ENCODE measurements at regions not wholly inside any gene's neighbourhood (a gene's known extent, or its start where the extent isn't known, plus 50 kb on each side); places are given as distances from the start of the nearest gene placed in this dataset.

GRCh38 chr5:2271316-2271715, 388.6 kb upstream of the IRX4 start:
- DNase-seq, result no peak
- Mint-ChIP-seq H3K4me3 (no peak overlapping the region), H3K27ac (no peak overlapping the region), H3K36me3 (ENCODE audit: low read depth) (no peaks in the 10 kb centered on the region), H3K27me3 (no peaks in the 10 kb centered on the region), H3K9me3 (no peaks in the 10 kb centered on the region), H3K4me1 (no peaks in the 10 kb centered on the region)
- ChIA-PET POLR2A (no interaction called here), CTCF (no interaction called here)

GRCh38 chr5:2270467-2270866, 387.7 kb upstream of the IRX4 start:
- DNase-seq, result no peak
- no peak overlapping the region for H3K27ac Mint-ChIP-seq
- ChIA-PET POLR2A (no interaction called here), CTCF (no interaction called here)
- no peaks in the 10 kb centered on the region for H3K4me1 Mint-ChIP-seq
- H3K4me3 Mint-ChIP-seq, result no peak overlapping the region
- no peaks in the 10 kb centered on the region for H3K27me3 Mint-ChIP-seq
- no peaks in the 10 kb centered on the region for H3K36me3 Mint-ChIP-seq (ENCODE audit: low read depth)
- H3K9me3 Mint-ChIP-seq, result no peaks in the 10 kb centered on the region

GRCh38 chr5:2269656-2270055, 386.9 kb upstream of the IRX4 start:
- CTCF ChIA-PET, result no interaction called here
- no peak overlapping the region for H3K27ac Mint-ChIP-seq
- no peaks in the 10 kb centered on the region for H3K4me1 Mint-ChIP-seq
- POLR2A ChIA-PET, result no interaction called here
- H3K4me3 Mint-ChIP-seq, result no peak overlapping the region
- DNase-seq, result no peak
- no peaks in the 10 kb centered on the region for H3K36me3 Mint-ChIP-seq (ENCODE audit: low read depth)
- H3K27me3 Mint-ChIP-seq, result no peaks in the 10 kb centered on the region
- no peaks in the 10 kb centered on the region for H3K9me3 Mint-ChIP-seq

- Mint-ChIP-seq H3K4me1 (no peaks in the 10 kb centered on the region), H3K9me3 (no peaks in the 10 kb centered on the region), H3K36me3 (ENCODE audit: low read depth) (no peaks in the 10 kb centered on the region), H3K4me3 (no peak overlapping the region), H3K27me3 (no peaks in the 10 kb centered on the region), H3K27ac (no peak overlapping the region)
- ChIA-PET CTCF (no interaction called here), POLR2A (no interaction called here)
- no peak for DNase-seq
Measured at GRCh38 chr5:2267991-2268390, 385.3 kb upstream of the IRX4 start.

GRCh38 chr5:2266641-2267240, 384.0 kb upstream of the IRX4 start:
- no peaks in the 10 kb centered on the region for H3K36me3 Mint-ChIP-seq (ENCODE audit: low read depth)
- H3K9me3 Mint-ChIP-seq, result no peaks in the 10 kb centered on the region
- no peaks in the 10 kb centered on the region for H3K4me1 Mint-ChIP-seq
- POLR2A ChIA-PET, result no interaction called here
- CTCF ChIA-PET, result no interaction called here
- H3K4me3 Mint-ChIP-seq, result no peak overlapping the region
- DNase-seq, result no peak
- no peaks in the 10 kb centered on the region for H3K27me3 Mint-ChIP-seq
- H3K27ac Mint-ChIP-seq, result no peak overlapping the region

GRCh38 chr5:2265341-2265740, 382.6 kb upstream of the IRX4 start:
- H3K4me1 Mint-ChIP-seq, result no peaks in the 10 kb centered on the region
- CTCF ChIA-PET, result no interaction called here
- no peaks in the 10 kb centered on the region for H3K27me3 Mint-ChIP-seq
- POLR2A ChIA-PET, result no interaction called here
- no peak overlapping the region for H3K4me3 Mint-ChIP-seq
- H3K9me3 Mint-ChIP-seq, result no peaks in the 10 kb centered on the region
- no peaks in the 10 kb centered on the region for H3K36me3 Mint-ChIP-seq (ENCODE audit: low read depth)
- H3K27ac Mint-ChIP-seq, result no peak overlapping the region
- DNase-seq, result no peak

GRCh38 chr5:2263763-2264162, 381.0 kb upstream of the IRX4 start:
- CTCF ChIA-PET, result no interaction called here
- H3K4me1 Mint-ChIP-seq, result no peaks in the 10 kb centered on the region

GRCh38 chr5:2262620-2263019, 379.9 kb upstream of the IRX4 start:
- ChIA-PET POLR2A (no interaction called here), CTCF (no interaction called here)
- no peaks in the 10 kb centered on the region for H3K36me3 Mint-ChIP-seq (ENCODE audit: low read depth)
- H3K9me3 Mint-ChIP-seq, result no peaks in the 10 kb centered on the region
- H3K4me3 Mint-ChIP-seq, result no peak overlapping the region
- H3K4me1 Mint-ChIP-seq, result no peaks in the 10 kb centered on the region
- no peak for DNase-seq
- H3K27me3 Mint-ChIP-seq, result no peaks in the 10 kb centered on the region
- H3K27ac Mint-ChIP-seq, result no peak overlapping the region

More at GRCh38 chr5:2263763-2264162, 381.0 kb upstream of the IRX4 start:
- no peak overlapping the region for H3K4me3 Mint-ChIP-seq
- no peaks in the 10 kb centered on the region for H3K27me3 Mint-ChIP-seq
- no peaks in the 10 kb centered on the region for H3K9me3 Mint-ChIP-seq
- DNase-seq, result no peak
- no peaks in the 10 kb centered on the region for H3K36me3 Mint-ChIP-seq (ENCODE audit: low read depth)
- POLR2A ChIA-PET, result no interaction called here
- H3K27ac Mint-ChIP-seq, result no peak overlapping the region

- no peaks in the 10 kb centered on the region for H3K4me1 Mint-ChIP-seq
- H3K9me3 Mint-ChIP-seq, result no peaks in the 10 kb centered on the region
- ChIA-PET CTCF (interaction anchor here (0.6 kb wide), 1 partner anchor 1060 kb away, joined by 3 read pairs; no protein-coding TSS in a partner anchor), POLR2A (no interaction called here)
- no peak overlapping the region for H3K27ac Mint-ChIP-seq
- H3K36me3 Mint-ChIP-seq (ENCODE audit: low read depth), result no peaks in the 10 kb centered on the region
- H3K27me3 Mint-ChIP-seq, result no peaks in the 10 kb centered on the region
- no peak for DNase-seq
- H3K4me3 Mint-ChIP-seq, result no peak overlapping the region
Measured at GRCh38 chr5:2261004-2261703, 378.4 kb upstream of the IRX4 start.

- no peak for DNase-seq
- ChIA-PET POLR2A (no interaction called here), CTCF (interaction anchor here (0.6 kb wide), 1 partner anchor 1061 kb away, joined by 3 read pairs; no protein-coding TSS in a partner anchor)
- Mint-ChIP-seq H3K4me3 (no peak overlapping the region), H3K27me3 (no peaks in the 10 kb centered on the region), H3K27ac (no peak overlapping the region), H3K9me3 (no peaks in the 10 kb centered on the region), H3K4me1 (no peaks in the 10 kb centered on the region), H3K36me3 (ENCODE audit: low read depth) (no peaks in the 10 kb centered on the region)
Measured at GRCh38 chr5:2260211-2261003, 377.7 kb upstream of the IRX4 start.

- Mint-ChIP-seq H3K9me3 (no peaks in the 10 kb centered on the region), H3K27ac (no peak overlapping the region), H3K27me3 (no peaks in the 10 kb centered on the region), H3K36me3 (ENCODE audit: low read depth) (no peaks in the 10 kb centered on the region), H3K4me1 (no peaks in the 10 kb centered on the region), H3K4me3 (no peak overlapping the region)
- ChIA-PET CTCF (no interaction called here), POLR2A (no interaction called here)
- DNase-seq, result no peak
Measured at GRCh38 chr5:2259494-2260107, 376.9 kb upstream of the IRX4 start.

GRCh38 chr5:2258861-2259260, 376.1 kb upstream of the IRX4 start:
- Mint-ChIP-seq H3K36me3 (ENCODE audit: low read depth) (no peaks in the 10 kb centered on the region), H3K9me3 (no peaks in the 10 kb centered on the region), H3K27ac (no peak overlapping the region), H3K4me3 (no peak overlapping the region), H3K4me1 (no peaks in the 10 kb centered on the region), H3K27me3 (no peaks in the 10 kb centered on the region)
- ChIA-PET CTCF (no interaction called here), POLR2A (no interaction called here)
- DNase-seq, result no peak
